GM12892 (cell line): ENCODE measurements at regions not wholly inside any gene's neighbourhood (a gene's known extent, or its start where the extent isn't known, plus 50 kb on each side); places are given as distances from the start of the nearest gene placed in this dataset.

Source experiments
- DNase-seq: peaks from one replicate; pipeline ENCODE4 v3.0.0; 2011; ENCODE audit not compliant: insufficient read length
- FAIRE-seq: peaks from 2 replicates; lab custom pipeline; 2011; peaks lifted over from hg19 to GRCh38; lab: Jason Lieb, UNC
- POLR2A ChIP-seq: IDR thresholded peaks from 2 replicates; pipeline ENCODE4 v1.6.1; 2011; ENCODE audit warnings: low read depth, low read length, control low read depth
- POLR2AphosphoS5 ChIP-seq: IDR thresholded peaks from 2 replicates; pipeline ENCODE4 v1.6.1; 2011; ENCODE audit warnings: low read depth, low read length, control low read depth
- TAF1 ChIP-seq: IDR thresholded peaks from 2 replicates; pipeline ENCODE4 v1.6.1; 2011; ENCODE audit warnings: low read depth, mild to moderate bottlenecking, control low read depth, low read length, borderline replicate concordance

- FAIRE-seq (no peak), DNase-seq (no peak)
- TF ChIP-seq TAF1 (no peak), POLR2AphosphoS5 (no peak), POLR2A (no peak)
Measured at GRCh38 chr14:42535397-42535796, 928.7 kb downstream of the LRFN5 start.

GRCh38 chr14:42533476-42533875 lies 926.8 kb downstream of the LRFN5 start:
- FAIRE-seq (no peak), DNase-seq (no peak)
- TF ChIP-seq POLR2A (no peak), POLR2AphosphoS5 (no peak), TAF1 (no peak)

GRCh38 chr14:42532194-42532593 lies 925.5 kb downstream of the LRFN5 start:
- DNase-seq, result no peak
- TF ChIP-seq POLR2A, result no peak
- no peak for TF ChIP-seq TAF1
- FAIRE-seq, result no peak

- no peak for DNase-seq
- TF ChIP-seq POLR2A, result no peak
- TF ChIP-seq TAF1, result no peak
- TF ChIP-seq POLR2AphosphoS5, result no peak
- no peak for FAIRE-seq
Measured at GRCh38 chr14:42527141-42527540, 920.5 kb downstream of the LRFN5 start.

GRCh38 chr14:42523666-42524065 lies 917.0 kb downstream of the LRFN5 start:
- no peak for TF ChIP-seq POLR2A
- no peak for TF ChIP-seq POLR2AphosphoS5
- TF ChIP-seq TAF1, result no peak
- FAIRE-seq (no peak), DNase-seq (no peak)

GRCh38 chr14:42517806-42518500 lies 911.3 kb downstream of the LRFN5 start:
- DNase-seq (no peak), FAIRE-seq (no peak)
- TF ChIP-seq TAF1, result no peak
- no peak for TF ChIP-seq POLR2AphosphoS5
- TF ChIP-seq POLR2A, result no peak

GRCh38 chr14:42513837-42514236 lies 907.2 kb downstream of the LRFN5 start:
- FAIRE-seq, result peak; percentile 5
- TF ChIP-seq TAF1, result no peak
- TF ChIP-seq POLR2A, result no peak
- no peak for TF ChIP-seq POLR2AphosphoS5
- DNase-seq, result no peak

- DNase-seq, result no peak
- no peak for FAIRE-seq
- no peak for TF ChIP-seq TAF1
- no peak for TF ChIP-seq POLR2A
- no peak for TF ChIP-seq POLR2AphosphoS5
Measured at GRCh38 chr14:42510071-42510470, 903.4 kb downstream of the LRFN5 start.

- TF ChIP-seq TAF1 (no peak), POLR2A (no peak), POLR2AphosphoS5 (no peak)
- FAIRE-seq (no peak), DNase-seq (no peak)
Measured at GRCh38 chr14:42508209-42508946, 901.7 kb downstream of the LRFN5 start.

GRCh38 chr14:42504433-42504832 lies 897.8 kb downstream of the LRFN5 start:
- DNase-seq, result no peak
- TF ChIP-seq POLR2A (no peak), POLR2AphosphoS5 (no peak), TAF1 (no peak)
- no peak for FAIRE-seq

- DNase-seq (no peak), FAIRE-seq (no peak)
- TF ChIP-seq TAF1 (no peak), POLR2A (no peak), POLR2AphosphoS5 (no peak)
Measured at GRCh38 chr14:42499137-42499536, 892.5 kb downstream of the LRFN5 start.

GRCh38 chr14:42490536-42490935 lies 883.9 kb downstream of the LRFN5 start:
- FAIRE-seq (no peak), DNase-seq (no peak)
- TF ChIP-seq POLR2A (no peak), TAF1 (no peak), POLR2AphosphoS5 (no peak)
